Subcutaneous abdominal adipose tissue (tissue), 5 donors: ENCODE measurements at regions not wholly inside any gene's neighbourhood (a gene's known extent, or its start where the extent isn't known, plus 50 kb on each side); places are given as distances from the start of the nearest gene placed in this dataset.

Source experiments
- H3K27ac ChIP-seq: one replicate; pipeline ENCODE4 v1.7.0; 2013; ENCODE audit warnings: low read depth, mild to moderate bottlenecking, inconsistent platforms, low read length, moderate library complexity
- H3K27me3 ChIP-seq, 5 donors: one replicate each; pipeline ENCODE4 v1.7.0; 2013; ENCODE audit warnings: low read length in 5 of 5, inconsistent platforms in 1 of 5; ENCODE audit not compliant: control insufficient read depth in 5 of 5, insufficient read depth in 4 of 5
- H3K36me3 ChIP-seq, 5 donors: one replicate each; pipeline ENCODE4 v1.7.0; 2013; ENCODE audit warnings: low read length in 5 of 5; ENCODE audit not compliant: control insufficient read depth in 5 of 5, insufficient read depth in 5 of 5
- H3K4me1 ChIP-seq, 5 donors: one replicate each; pipeline ENCODE4 v1.7.0; 2013; ENCODE audit warnings: low read length in 5 of 5, mild to moderate bottlenecking in 3 of 5, moderate library complexity in 1 of 5; ENCODE audit not compliant: control insufficient read depth in 5 of 5, insufficient read depth in 5 of 5
- H3K4me3 ChIP-seq, 5 donors: one replicate each; pipeline ENCODE4 v1.7.0; 2013; ENCODE audit warnings: low read length in 5 of 5, low read depth in 1 of 5
- H3K9ac ChIP-seq, 5 donors: one replicate each; pipeline ENCODE4 v1.7.0; 2013; ENCODE audit warnings: low read length in 5 of 5, mild to moderate bottlenecking in 4 of 5, moderate library complexity in 3 of 5
- H3K9me3 ChIP-seq, 5 donors: one replicate each; pipeline ENCODE4 v1.7.0; 2013; ENCODE audit warnings: low read length in 5 of 5; ENCODE audit not compliant: control insufficient read depth in 5 of 5
- donor health status: healthy.
- donor health status: healthy.
- donor health status: healthy.
- donor health status: healthy.
- donor health status: healthy.

DNA sequence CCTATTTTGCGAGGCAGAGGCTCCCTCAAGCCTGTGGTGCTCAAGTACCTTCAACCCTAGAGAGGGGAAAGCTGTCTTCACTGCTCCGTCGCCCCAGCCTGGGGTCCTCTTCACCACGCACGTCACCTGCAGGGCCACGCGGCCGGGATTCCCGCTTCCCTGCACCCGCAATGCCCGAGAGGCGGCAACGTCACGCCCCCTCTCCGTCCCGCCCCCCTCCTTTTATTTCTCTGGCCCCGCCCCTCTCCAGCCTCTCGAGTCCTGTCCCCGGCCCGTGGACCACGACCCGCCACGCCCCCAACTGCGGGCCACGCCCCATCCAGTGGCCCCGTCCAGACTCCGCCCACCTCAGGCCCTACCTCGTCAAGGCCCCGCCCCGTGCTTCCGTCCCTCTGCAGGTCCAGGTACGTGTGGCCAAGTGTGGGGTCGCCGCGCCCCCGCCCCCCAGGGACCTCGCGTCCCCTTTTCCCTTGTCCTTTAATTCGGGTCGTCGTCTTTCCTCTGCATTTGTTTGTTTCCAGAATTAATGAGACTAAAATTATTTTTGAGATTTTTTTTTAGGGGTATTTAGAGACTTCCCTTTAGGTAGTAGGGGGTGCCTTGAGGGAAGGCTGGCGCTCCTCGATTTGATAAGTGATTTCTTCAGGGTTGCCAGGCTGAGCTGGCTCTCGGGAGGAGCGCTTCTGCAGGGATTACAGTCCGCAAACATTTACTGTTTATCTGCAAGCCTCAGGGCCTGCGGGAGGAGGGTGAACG, 69.8 kb upstream of the BAIAP2L1 start:
- Histone ChIP-seq H3K9me3 (peaks cover 0 to 15% (median 9%) of the 10 kb centered on the region in 5 donors), H3K9ac (no peak overlapping the region), H3K4me1 (peaks cover 0 to 8% (median 5%) of the 10 kb centered on the region in 5 donors), H3K27ac (no peak overlapping the region), H3K36me3 (no peaks in the 10 kb centered on the region), H3K4me3 (peak overlapping the region in 2 of 5 donors; percentile 38 to 44), H3K27me3 (peaks cover 12 to 22% (median 13%) of the 10 kb centered on the region in 5 donors)

DNA sequence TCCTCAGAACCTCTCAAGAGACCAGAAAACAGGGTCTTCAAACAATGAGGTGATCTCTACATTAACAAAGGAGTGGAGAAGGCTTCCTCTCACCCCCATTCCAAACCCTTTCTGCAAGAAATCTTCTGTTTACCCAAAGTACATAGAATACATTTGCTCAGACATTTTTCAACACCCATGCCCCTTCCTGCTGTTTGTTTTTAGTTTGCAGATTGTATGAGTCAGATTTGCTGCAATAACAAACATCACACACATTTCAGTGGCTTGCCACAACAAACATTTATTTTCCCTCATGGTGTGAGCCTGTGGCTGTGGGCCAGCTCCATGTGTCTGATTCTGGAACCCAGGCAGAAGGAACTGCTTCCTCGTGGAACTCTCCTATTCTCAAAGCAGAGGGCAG, 68.2 kb upstream of the BAIAP2L1 start:
- no peak overlapping the region for H3K4me3 ChIP-seq
- H3K27me3 ChIP-seq, result peaks cover 12 to 22% (median 15%) of the 10 kb centered on the region in 5 donors
- no peaks in the 10 kb centered on the region for H3K36me3 ChIP-seq

DNA sequence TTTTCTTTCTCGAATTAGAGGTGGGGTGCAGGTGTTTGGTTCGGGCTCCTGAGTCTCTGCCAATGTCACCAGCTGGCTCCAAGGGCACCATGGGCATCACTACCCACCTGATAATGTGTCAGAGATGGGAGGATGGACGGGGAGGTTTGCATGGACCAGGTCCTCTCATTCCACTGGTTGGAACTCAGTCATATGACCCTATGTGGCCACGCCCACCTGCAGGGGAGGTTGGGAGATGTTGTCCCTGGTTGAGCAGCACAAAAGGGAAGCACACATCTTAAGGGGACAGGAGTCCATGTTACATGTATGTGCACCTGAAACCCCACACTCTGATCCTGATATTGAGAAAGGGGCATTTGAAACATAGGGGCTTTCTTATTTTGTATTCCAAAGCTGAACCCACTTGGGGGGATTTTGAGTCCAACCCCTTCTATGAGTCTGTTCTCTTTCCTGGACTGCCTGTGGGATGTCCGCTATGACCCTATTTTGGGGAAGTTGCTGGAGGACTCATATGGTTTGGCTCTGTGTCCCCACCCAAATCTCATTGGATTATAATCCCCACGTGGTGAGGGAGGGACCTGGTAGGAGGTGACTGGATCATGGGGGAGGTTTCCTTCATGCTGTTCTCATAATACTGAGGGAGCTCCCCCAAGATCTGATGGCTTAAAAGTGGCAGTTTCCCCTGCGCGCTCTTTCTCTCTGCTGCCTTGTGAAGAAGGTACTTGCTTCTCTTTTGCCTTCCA, 66.9 kb upstream of the BAIAP2L1 start:
- Histone ChIP-seq H3K9ac (no peak overlapping the region), H3K4me1 (peaks cover 0 to 8% (median 5%) of the 10 kb centered on the region in 5 donors), H3K36me3 (no peaks in the 10 kb centered on the region), H3K4me3 (no peak overlapping the region), H3K9me3 (peaks cover 0 to 15% (median 9%) of the 10 kb centered on the region in 5 donors), H3K27me3 (peaks cover 13 to 24% (median 20%) of the 10 kb centered on the region in 5 donors), H3K27ac (no peak overlapping the region)

More for the DNA sequence above, 68.2 kb upstream of the BAIAP2L1 start:
- Histone ChIP-seq H3K9ac (no peak overlapping the region), H3K4me1 (peaks cover 0 to 8% (median 5%) of the 10 kb centered on the region in 5 donors), H3K9me3 (peaks cover 0 to 15% (median 9%) of the 10 kb centered on the region in 5 donors), H3K27ac (no peak overlapping the region)

DNA sequence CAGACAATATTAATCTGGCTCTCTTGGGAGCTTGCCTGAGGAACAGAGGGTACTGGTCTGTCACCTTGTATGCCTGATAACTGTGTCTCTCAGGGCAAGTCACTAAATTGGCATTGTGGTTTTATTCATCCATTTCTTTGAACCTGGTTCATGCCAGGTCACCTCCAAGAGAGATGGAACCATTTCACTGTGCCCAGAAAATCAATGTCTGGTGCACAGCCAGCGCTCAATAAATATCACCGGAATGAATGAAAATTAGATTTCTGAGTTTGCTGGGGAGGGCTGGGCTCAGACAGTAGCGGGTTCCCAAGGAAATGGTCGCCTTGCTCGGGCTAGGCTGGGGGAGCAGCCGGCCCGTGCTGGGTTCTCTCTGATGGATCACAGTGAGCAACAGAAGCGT, 64.1 kb upstream of the BAIAP2L1 start:
- H3K4me3 ChIP-seq, result no peak overlapping the region
- no peak overlapping the region for H3K27ac ChIP-seq
- no peaks in the 10 kb centered on the region for H3K4me1 ChIP-seq
- peaks cover under 1 to 18% (median 7%) of the 10 kb centered on the region in 5 donors for H3K27me3 ChIP-seq
- no peaks in the 10 kb centered on the region for H3K36me3 ChIP-seq
- H3K9ac ChIP-seq, result no peak overlapping the region
- H3K9me3 ChIP-seq, result peaks cover 0 to 15% (median 9%) of the 10 kb centered on the region in 5 donors

DNA sequence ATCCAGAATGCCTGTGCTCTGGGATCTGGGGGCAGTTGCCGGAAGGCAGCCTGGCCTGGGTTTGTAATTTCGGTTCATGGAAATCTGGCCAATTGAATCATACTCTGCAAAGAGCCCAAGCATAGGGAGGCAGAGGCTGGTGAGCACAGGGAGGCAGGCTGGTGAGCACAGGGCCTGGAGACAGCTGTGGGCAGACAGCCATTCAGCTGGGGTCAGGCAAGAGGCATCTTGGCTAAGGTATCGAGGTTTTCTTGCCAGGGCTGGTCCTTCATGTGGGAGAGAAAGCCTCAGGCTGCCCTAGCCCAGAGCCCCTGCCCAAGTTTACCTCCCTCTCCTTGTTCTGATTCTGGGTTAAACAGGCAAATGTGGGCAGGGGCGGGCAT, 63.7 kb upstream of the BAIAP2L1 start:
- Histone ChIP-seq H3K9me3 (peaks cover 0 to 14% (median 8%) of the 10 kb centered on the region in 5 donors), H3K4me1 (no peaks in the 10 kb centered on the region)

DNA sequence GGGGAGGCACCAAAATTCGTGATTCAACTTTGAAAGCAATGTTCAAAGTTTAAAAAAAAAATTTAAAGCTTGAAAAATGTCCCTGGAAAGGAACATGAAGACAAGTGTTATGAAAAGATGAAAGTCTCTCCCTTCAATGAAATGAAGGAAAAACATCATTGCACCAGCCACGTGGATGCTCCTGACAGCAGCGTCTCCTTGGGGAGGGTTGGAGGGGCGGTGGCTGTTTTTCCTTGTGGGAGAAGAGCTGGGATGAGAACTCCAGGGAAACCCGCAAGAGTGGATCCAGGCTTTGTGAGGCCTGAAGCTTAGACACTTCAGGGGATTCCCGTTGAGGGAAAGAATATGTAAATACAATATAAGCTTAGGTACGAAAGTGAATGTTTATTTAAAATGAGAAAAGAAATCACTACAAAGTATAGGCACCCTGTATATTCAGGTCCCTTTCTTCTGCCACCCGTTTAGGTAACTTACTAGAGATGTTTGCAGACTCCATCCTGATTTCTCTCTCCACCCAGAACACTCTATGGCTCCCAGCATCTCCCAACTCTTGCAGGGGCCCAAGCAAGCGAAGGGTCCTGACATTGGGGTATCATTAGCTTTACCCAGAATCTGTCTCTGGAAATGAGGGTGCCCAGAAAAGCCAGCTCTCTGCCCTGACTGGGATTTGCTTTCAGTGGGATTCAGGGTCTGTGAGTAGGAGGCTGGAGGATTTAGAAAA, 63.1 kb upstream of the BAIAP2L1 start:
- Histone ChIP-seq H3K36me3 (no peaks in the 10 kb centered on the region), H3K9me3 (peaks cover 0 to 9% (median 3%) of the 10 kb centered on the region in 5 donors), H3K27ac (no peak overlapping the region), H3K4me1 (no peaks in the 10 kb centered on the region), H3K4me3 (no peak overlapping the region), H3K27me3 (peaks cover 0 to 21% (median 4%) of the 10 kb centered on the region in 5 donors), H3K9ac (no peak overlapping the region)

More for the DNA sequence above, 63.7 kb upstream of the BAIAP2L1 start:
- H3K36me3 ChIP-seq, result no peaks in the 10 kb centered on the region
- peaks cover 0 to 18% (median 7%) of the 10 kb centered on the region in 5 donors for H3K27me3 ChIP-seq
- no peak overlapping the region for H3K4me3 ChIP-seq
- H3K27ac ChIP-seq, result no peak overlapping the region
- H3K9ac ChIP-seq, result no peak overlapping the region

DNA sequence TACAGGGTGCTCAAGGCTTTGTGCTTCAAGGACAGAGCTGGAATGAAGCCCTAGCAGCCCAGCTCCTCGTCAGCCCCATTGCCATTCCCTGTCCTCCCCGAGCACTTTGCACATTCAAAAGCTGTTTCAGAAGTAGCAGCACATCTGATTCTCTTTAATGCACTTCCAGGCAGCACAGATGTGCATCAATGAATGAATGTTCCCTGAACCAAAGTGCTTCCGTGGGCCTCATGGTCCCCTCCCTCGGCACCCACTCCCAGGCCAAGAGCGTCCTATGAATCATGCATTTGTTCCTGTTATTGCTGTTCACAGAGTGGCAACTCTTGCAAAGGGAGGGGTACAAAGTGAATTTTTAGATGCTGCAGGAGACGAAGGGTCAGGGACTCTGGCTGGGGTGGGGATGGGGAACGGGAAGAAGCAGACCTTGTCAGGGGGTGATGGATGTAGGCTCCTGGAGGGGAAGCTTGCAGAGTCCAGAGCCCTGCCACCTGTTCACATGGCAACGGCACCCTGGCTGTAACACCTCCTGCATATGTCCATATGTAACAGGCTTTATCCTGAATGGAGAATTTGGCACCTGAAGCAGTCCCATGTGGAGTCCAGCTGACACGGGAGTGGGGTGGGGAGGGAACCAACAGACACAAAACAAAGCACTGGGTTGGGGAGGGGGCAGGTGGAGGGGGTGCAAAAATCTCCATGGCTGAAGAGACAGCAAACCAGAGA, 62.2 kb upstream of the BAIAP2L1 start:
- Histone ChIP-seq H3K36me3 (no peaks in the 10 kb centered on the region), H3K9me3 (peaks cover 0 to 5% (median 0%) of the 10 kb centered on the region in 5 donors), H3K27me3 (peaks cover 0 to 17% (median 4%) of the 10 kb centered on the region in 5 donors), H3K4me3 (no peak overlapping the region), H3K27ac (no peak overlapping the region), H3K4me1 (no peaks in the 10 kb centered on the region), H3K9ac (no peak overlapping the region)

DNA sequence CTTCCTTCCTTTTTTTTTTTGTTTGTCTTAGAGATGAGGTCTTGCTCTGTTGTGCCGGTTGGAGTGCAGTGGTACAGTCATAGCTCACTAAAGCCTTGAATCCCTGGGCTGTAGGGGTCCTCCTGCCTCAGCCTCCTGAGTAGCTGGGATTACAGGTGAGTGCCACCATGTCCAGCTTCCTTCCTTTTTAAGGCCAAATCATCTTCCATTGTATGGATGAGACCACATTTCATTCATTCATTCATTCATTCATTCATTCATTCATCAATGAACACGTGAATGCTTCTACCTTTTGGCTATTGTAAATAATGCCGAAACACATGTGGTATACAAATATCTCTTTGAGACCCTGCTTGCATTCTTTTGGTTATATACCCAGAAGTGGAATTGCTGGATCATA, 60.0 kb upstream of the BAIAP2L1 start:
- Histone ChIP-seq H3K27ac (no peak overlapping the region), H3K4me1 (no peaks in the 10 kb centered on the region), H3K27me3 (peaks cover 0 to 17% (median 3%) of the 10 kb centered on the region in 5 donors), H3K9ac (no peak overlapping the region), H3K9me3 (no peaks in the 10 kb centered on the region), H3K36me3 (no peaks in the 10 kb centered on the region), H3K4me3 (no peak overlapping the region)

DNA sequence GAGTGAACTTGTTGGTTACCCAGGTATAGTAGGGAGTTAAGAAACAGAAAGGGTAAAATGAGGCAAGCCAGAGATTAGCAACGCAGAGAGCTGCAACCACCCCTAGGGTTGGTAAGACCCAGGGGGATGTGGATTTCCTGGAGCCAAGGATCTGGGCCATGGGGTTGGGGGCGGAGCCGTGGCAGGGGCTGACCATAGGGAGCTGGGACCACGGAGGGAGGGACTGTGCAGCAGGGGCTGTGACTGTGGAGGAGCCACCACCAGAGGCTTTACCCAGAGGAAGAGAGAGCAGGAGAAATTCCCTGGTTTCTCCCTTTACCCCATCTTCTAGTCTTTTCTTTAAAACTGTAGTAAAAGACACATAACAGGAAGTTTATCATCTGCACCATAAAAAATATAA, 58.6 kb upstream of the BAIAP2L1 start:
- Histone ChIP-seq H3K36me3 (no peaks in the 10 kb centered on the region), H3K27me3 (peaks cover 0 to 12% (median 3%) of the 10 kb centered on the region in 5 donors), H3K27ac (no peak overlapping the region), H3K4me3 (no peak overlapping the region), H3K9ac (no peak overlapping the region), H3K9me3 (no peaks in the 10 kb centered on the region), H3K4me1 (no peaks in the 10 kb centered on the region)
